AG09309 (cell line): ENCODE measurements at regions not wholly inside any gene's neighbourhood (a gene's known extent, or its start where the extent isn't known, plus 50 kb on each side); places are given as distances from the start of the nearest gene placed in this dataset.

Experiments
- DNase-seq: peaks from one replicate; pipeline ENCODE4 v3.0.0-alpha.2; 2010; ENCODE audit warnings: low read depth
- H3K4me3 ChIP-seq: 2 replicates; pipeline ENCODE4 v1.5.1; 2011; ENCODE audit warnings: mild to moderate bottlenecking, low read depth, low read length, moderate library complexity; ENCODE audit not compliant: control insufficient read depth
- CTCF ChIP-seq: IDR thresholded peaks from 2 replicates; pipeline ENCODE4 v1.5.1; 2011; ENCODE audit warnings: mild to moderate bottlenecking, low read depth, low read length, inconsistent platforms; ENCODE audit not compliant: insufficient read depth, control insufficient read depth; ENCODE audit errors: missing control alignments

DNA sequence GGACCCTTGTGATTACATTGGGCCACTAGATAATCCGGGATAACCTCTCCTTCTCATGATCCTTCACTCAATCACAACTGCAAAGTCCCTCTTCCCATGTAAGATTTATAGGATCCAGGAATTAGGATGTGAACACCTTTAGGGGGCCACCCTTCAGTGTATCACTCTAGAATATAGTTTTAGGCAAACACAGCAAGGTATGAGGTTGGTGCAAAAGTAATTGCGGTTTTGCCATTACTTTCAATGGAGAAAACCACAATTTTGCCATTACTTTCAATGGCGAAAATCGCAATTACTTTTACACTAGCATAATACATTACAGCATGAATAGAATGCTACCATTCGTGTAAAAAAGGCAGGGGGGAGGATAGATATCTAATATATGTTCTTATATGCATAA lies 104.0 kb downstream of the BAMBI start:
- no peak for TF ChIP-seq CTCF
- H3K4me3 ChIP-seq = no peak overlapping the region
- no peak for DNase-seq

DNA sequence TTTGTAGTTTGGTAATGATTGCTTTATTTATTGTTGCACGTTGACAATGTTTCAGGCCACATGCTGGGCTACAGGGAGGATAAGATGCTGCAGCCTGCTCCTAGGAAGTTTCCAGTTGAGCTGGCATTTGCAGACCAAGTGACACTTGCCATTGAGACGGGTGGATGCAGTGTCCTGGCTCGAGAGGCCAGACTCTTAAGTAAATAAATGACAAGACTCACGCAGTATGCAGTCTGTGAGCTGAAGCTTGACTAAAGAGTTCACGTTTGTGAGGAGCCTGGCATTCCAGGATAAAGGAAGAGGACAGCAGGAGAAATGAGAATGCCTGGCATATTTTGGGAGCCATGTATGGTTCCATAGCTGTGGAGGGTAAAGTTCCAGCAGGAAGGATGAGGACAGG lies 105.8 kb downstream of the BAMBI start:
- H3K4me3 ChIP-seq = no peak overlapping the region
- DNase-seq = no peak
- no peak for TF ChIP-seq CTCF

GRCh38 chr10:28785018-28785417 lies 107.7 kb downstream of the BAMBI start:
- H3K4me3 ChIP-seq = no peak overlapping the region
- no peak for DNase-seq
- no peak for TF ChIP-seq CTCF

DNA sequence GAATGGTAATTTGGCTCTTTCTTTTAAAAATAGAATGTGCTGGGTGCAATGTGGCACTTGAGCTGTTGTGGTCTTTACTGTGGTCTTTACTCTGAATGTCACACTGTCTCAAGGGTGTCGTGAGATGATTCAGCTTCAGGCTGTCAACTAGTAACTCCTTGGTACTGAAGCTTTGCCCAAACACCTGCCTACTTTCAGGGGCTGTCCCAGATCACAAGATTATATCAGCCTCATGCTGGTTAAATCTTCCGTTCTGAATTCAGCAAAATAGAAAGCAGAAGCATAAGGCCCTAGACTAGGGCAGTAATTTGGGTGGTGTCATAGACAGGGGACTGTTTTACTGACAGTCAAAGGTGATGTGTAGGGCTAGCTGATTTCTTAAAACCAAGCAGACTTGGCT lies 110.9 kb downstream of the BAMBI start:
- no peak for TF ChIP-seq CTCF
- DNase-seq = no peak
- H3K4me3 ChIP-seq = no peak overlapping the region

GRCh38 chr10:28788762-28789161 lies 111.4 kb downstream of the BAMBI start:
- no peak for TF ChIP-seq CTCF
- H3K4me3 ChIP-seq = no peak overlapping the region
- no peak for DNase-seq

- DNase-seq = no peak
- TF ChIP-seq CTCF = no peak
- H3K4me3 ChIP-seq = no peak overlapping the region
Measured at GRCh38 chr10:28790146-28790545, 112.8 kb downstream of the BAMBI start.

- DNase-seq = no peak
- no peak for TF ChIP-seq CTCF
- H3K4me3 ChIP-seq = no peak overlapping the region
Measured at GRCh38 chr10:28793482-28793881, 116.2 kb downstream of the BAMBI start.
